GM23338 (cell line): ENCODE measurements at regions not wholly inside any gene's neighbourhood (a gene's known extent, or its start where the extent isn't known, plus 50 kb on each side); places are given as distances from the start of the nearest gene placed in this dataset.

Experiments
- ATAC-seq: fragments of 200-7000 bp; cut with Tn5 transposase; 3 replicates; pipeline ENCODE4 v1.9.1; 2020
- DNase-seq: peaks from one replicate; pipeline ENCODE4 v3.0.0-alpha.2; 2015; ENCODE audit warnings: low spot score
- H2AFZ ChIP-seq: fragments of 200-600 bp; sonication (generic); 2 replicates; pipeline ENCODE4 v1.8.0; 2016; ENCODE audit warnings: antibody characterized with exemption, mild to moderate bottlenecking, moderate library complexity
- H3F3A ChIP-seq: fragments of 200-600 bp; sonication (generic); replicated peaks from 2 replicates; pipeline ENCODE4 v1.8.0; 2017; ENCODE audit warnings: antibody characterized with exemption, mixed run types, low read depth
- H3K27ac ChIP-seq: fragments of 200-600 bp; sonication (generic); 2 replicates; pipeline ENCODE4 v1.6.1; 2016; ENCODE audit warnings: low read depth
- H3K27me3 ChIP-seq: fragments of 200-600 bp; sonication (generic); 2 replicates; pipeline ENCODE4 v1.8.0; 2016; ENCODE audit warnings: mild to moderate bottlenecking, mixed run types, moderate library complexity; ENCODE audit not compliant: insufficient read depth
- H3K36me3 ChIP-seq: fragments of 200-600 bp; sonication (generic); 2 replicates; pipeline ENCODE4 v1.8.0; 2016; ENCODE audit warnings: mild to moderate bottlenecking; ENCODE audit not compliant: insufficient read depth
- H3K4me1 ChIP-seq: fragments of 200-600 bp; sonication (generic); 2 replicates; pipeline ENCODE4 v1.8.0; 2016; ENCODE audit warnings: mild to moderate bottlenecking, moderate library complexity; ENCODE audit not compliant: insufficient read depth
- H3K4me2 ChIP-seq: fragments of 200-600 bp; sonication (generic); 2 replicates; pipeline ENCODE4 v1.7.1; 2017; ENCODE audit warnings: mixed run types
- H3K4me3 ChIP-seq: fragments of 200-600 bp; sonication (generic); 2 replicates; pipeline ENCODE4 v1.6.1; 2016; ENCODE audit warnings: mixed run types
- H3K79me2 ChIP-seq: fragments of 200-600 bp; sonication (generic); replicated peaks from 2 replicates; pipeline ENCODE4 v1.8.0; 2017; ENCODE audit warnings: mild to moderate bottlenecking; ENCODE audit not compliant: insufficient read depth
- H3K9me2 ChIP-seq: fragments of 200-600 bp; sonication (generic); 2 replicates; pipeline ENCODE4 v1.8.0; 2017; ENCODE audit not compliant: insufficient read depth
- H4K20me1 ChIP-seq: fragments of 200-600 bp; sonication (generic); replicated peaks from 2 replicates; pipeline ENCODE4 v1.8.0; 2017; ENCODE audit warnings: mild to moderate bottlenecking; ENCODE audit not compliant: insufficient read depth
- H3K27ac Mint-ChIP-seq: 2 replicates; pipeline ENCODE4 v1.8.0; 2020; ENCODE audit warnings: inconsistent platforms, mild to moderate bottlenecking, moderate library complexity, mixed read lengths
- H3K27me3 Mint-ChIP-seq: 3 replicates; pipeline ENCODE4 v1.8.0; 2022; ENCODE audit warnings: low read depth, mild to moderate bottlenecking, moderate library complexity, mixed read lengths, inconsistent platforms; ENCODE audit not compliant: insufficient read depth, poor library complexity
- H3K36me3 Mint-ChIP-seq: 3 replicates; pipeline ENCODE4 v1.8.0; 2021; ENCODE audit warnings: low read depth, mild to moderate bottlenecking, inconsistent platforms, moderate library complexity, mixed read lengths
- H3K4me1 Mint-ChIP-seq: 3 replicates; pipeline ENCODE4 v1.8.0; 2020; ENCODE audit warnings: mild to moderate bottlenecking, inconsistent platforms, mixed read lengths
- H3K4me3 Mint-ChIP-seq: 3 replicates; pipeline ENCODE4 v1.8.0; 2021; ENCODE audit warnings: moderate library complexity, mild to moderate bottlenecking, inconsistent platforms, mixed read lengths
- H3K9me3 Mint-ChIP-seq: 3 replicates; pipeline ENCODE4 v1.8.0; 2020; ENCODE audit warnings: moderate library complexity, mild to moderate bottlenecking, inconsistent platforms, mixed read lengths
- CREB1 ChIP-seq: fragments of 250-450 bp; sonication (Bioruptor Pico); IDR thresholded peaks from 2 replicates; pipeline ENCODE4 v1.5.0; 2020; ENCODE audit warnings: low read depth, mild to moderate bottlenecking, moderate library complexity
- CTCF ChIP-seq, 2 experiments: fragments of 200-600 bp in 1 of 2; sonication (generic) in 1 of 2; conservative IDR thresholded peaks; 2 replicates each; pipeline versions ENCODE4 v1.5.1 to v1.6.1; 2016 to 2017; ENCODE audit warnings: antibody characterized with exemption in 2 of 2, low read depth in 2 of 2, mild to moderate bottlenecking in 2 of 2, moderate library complexity in 1 of 2
- ETS1 ChIP-seq: IDR thresholded peaks from 2 replicates; pipeline ENCODE4 v1.6.1; 2016; ENCODE audit warnings: antibody characterized with exemption
- EZH2phosphoT487 ChIP-seq: fragments of 200-600 bp; sonication (generic); IDR thresholded peaks from one replicate; pipeline ENCODE4 v1.8.1; 2018; ENCODE audit warnings: antibody characterized with exemption; ENCODE audit not compliant: unreplicated experiment
- JUNB ChIP-seq: IDR thresholded peaks from one replicate; pipeline ENCODE4 v1.6.1; 2016; ENCODE audit warnings: antibody characterized with exemption; ENCODE audit not compliant: unreplicated experiment
- NANOG ChIP-seq: IDR thresholded peaks from 2 replicates; pipeline ENCODE4 v1.6.1; 2016; ENCODE audit warnings: antibody characterized with exemption, borderline replicate concordance
- POLR2AphosphoS5 ChIP-seq: IDR thresholded peaks from 2 replicates; pipeline ENCODE4 v1.6.1; 2016; ENCODE audit warnings: antibody characterized with exemption, low read depth
- STAT1 ChIP-seq: IDR thresholded peaks from one replicate; pipeline ENCODE4 v1.6.1; 2016; ENCODE audit warnings: antibody characterized with exemption; ENCODE audit not compliant: unreplicated experiment

GRCh38 chr15:99826157-99826780 is 93.0 kb upstream of the LYSMD4 start:
- TF ChIP-seq EZH2phosphoT487 (no peak), CREB1 (CRISPR knock-in tag) (no peak), STAT1 (no peak), NANOG (no peak)
- peaks cover 2% of the 10 kb centered on the region; the same call in 2 of the 3 replicates for H3K9me3 Mint-ChIP-seq
- H3K9me2 ChIP-seq = no peaks in the 10 kb centered on the region
- H3K4me1 Mint-ChIP-seq = no peaks in the 10 kb centered on the region
- no peaks in the 10 kb centered on the region for H4K20me1 ChIP-seq
- no peak for ATAC-seq
- no peaks in the 10 kb centered on the region for H3K4me1 ChIP-seq
- no peak overlapping the region for H2AFZ ChIP-seq
- no peak overlapping the region for H3K27ac Mint-ChIP-seq
- no peaks in the 10 kb centered on the region for H3K36me3 ChIP-seq
- no peak overlapping the region for H3K4me2 ChIP-seq
- no peak overlapping the region for H3K27ac ChIP-seq
- H3F3A ChIP-seq = no peaks in the 10 kb centered on the region
- DNase-seq = no peak
- H3K4me3 Mint-ChIP-seq = no peak overlapping the region
- H3K27me3 ChIP-seq = no peaks in the 10 kb centered on the region
- no peaks in the 10 kb centered on the region for H3K79me2 ChIP-seq
- H3K36me3 Mint-ChIP-seq = peaks cover 3% of the 10 kb centered on the region; the same call in 1 of the 3 replicates
- H3K4me3 ChIP-seq = no peak overlapping the region
- peaks cover 2% of the 10 kb centered on the region for H3K27me3 Mint-ChIP-seq

DNA sequence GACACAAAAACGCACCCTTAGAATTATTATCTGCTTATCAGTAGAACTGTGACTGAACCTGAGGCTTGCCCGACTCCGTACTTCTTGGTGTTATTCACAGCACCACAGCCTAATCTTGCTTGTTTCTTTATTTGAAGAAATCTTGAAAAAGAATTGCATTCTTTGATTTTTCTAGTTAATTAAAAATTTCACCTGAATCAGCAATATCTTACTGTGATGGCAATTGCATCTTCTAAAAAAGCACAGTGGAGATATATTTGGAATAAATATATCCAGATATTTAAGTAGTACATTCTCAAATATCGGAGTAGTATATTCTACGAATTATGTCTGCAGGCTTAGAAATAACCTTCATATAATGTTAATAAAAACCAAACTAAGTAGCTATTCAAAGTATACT is 90.1 kb upstream of the LYSMD4 start:
- H3K27ac Mint-ChIP-seq = no peak overlapping the region
- Histone ChIP-seq H3K79me2 (no peaks in the 10 kb centered on the region), H3K9me2 (no peaks in the 10 kb centered on the region), H3K4me1 (no peaks in the 10 kb centered on the region), H3K4me3 (no peak overlapping the region), H3F3A (no peaks in the 10 kb centered on the region), H3K36me3 (no peaks in the 10 kb centered on the region), H3K27ac (no peak overlapping the region), H2AFZ (no peak overlapping the region), H3K27me3 (no peaks in the 10 kb centered on the region), H3K4me2 (no peak overlapping the region), H4K20me1 (no peaks in the 10 kb centered on the region)
- H3K4me3 Mint-ChIP-seq = no peak overlapping the region
- no peak for TF ChIP-seq CTCF (conservative IDR thresholded peaks at IDR 0.05; ENCODE audit: low read depth in 2 of 2)
- TF ChIP-seq NANOG = no peak
- TF ChIP-seq ETS1 = no peak
- TF ChIP-seq CREB1 (CRISPR knock-in tag) = no peak
- no peak for TF ChIP-seq POLR2AphosphoS5
- no peak for TF ChIP-seq JUNB
- H3K9me3 Mint-ChIP-seq = no peaks in the 10 kb centered on the region; the same call in 2 of the 3 replicates
- no peaks in the 10 kb centered on the region; the same call in 2 of the 3 replicates for H3K36me3 Mint-ChIP-seq
- ATAC-seq (no peak), DNase-seq (no peak)
- peaks cover 2% of the 10 kb centered on the region for H3K27me3 Mint-ChIP-seq
- H3K4me1 Mint-ChIP-seq = no peaks in the 10 kb centered on the region
